ENCODE measurements at regions not wholly inside any gene's neighbourhood (a gene's known extent, or its start where the extent isn't known, plus 50 kb on each side); places are given as distances from the start of the nearest gene placed in this dataset.

GRCh38 chr3:102183186-102183585 lies 251.6 kb upstream of the ZPLD1 start:
- H3K27ac Mint-ChIP-seq, result no peak overlapping the region
- ChIA-PET CTCF (interaction anchor here (0.9 to 1.3 kb wide), 2 partner anchors 10 to 380 kb away, joined by 3 read pairs; no protein-coding TSS in a partner anchor), POLR2A (no interaction called here)
- DNase-seq (no peak), ATAC-seq (no peak)
- H3K4me3 Mint-ChIP-seq, result no peak overlapping the region
- no peaks in the 10 kb centered on the region for H3K27me3 Mint-ChIP-seq
- no peaks in the 10 kb centered on the region for H3K36me3 Mint-ChIP-seq (ENCODE audit: low read depth)
- H3K9me3 Mint-ChIP-seq, result no peaks in the 10 kb centered on the region
- peaks cover 3% of the 10 kb centered on the region for H3K4me1 Mint-ChIP-seq (ENCODE audit: low read depth)
- TF ChIP-seq CTCF (IDR thresholded peaks at IDR 0.05), result no peak
- intact Hi-C loops (cut with micrococcal nuclease), result no loop called here

GRCh38 chr3:102183623-102184022 lies 251.2 kb upstream of the ZPLD1 start:
- no peak overlapping the region for H3K4me3 Mint-ChIP-seq
- no peak for DNase-seq
- H3K4me1 Mint-ChIP-seq (ENCODE audit: low read depth), result peaks cover 3% of the 10 kb centered on the region
- no peaks in the 10 kb centered on the region for H3K9me3 Mint-ChIP-seq
- TF ChIP-seq CTCF (IDR thresholded peaks at IDR 0.05), result no peak
- H3K36me3 Mint-ChIP-seq (ENCODE audit: low read depth), result no peaks in the 10 kb centered on the region
- ChIA-PET CTCF (interaction anchor here (0.9 kb wide), 1 partner anchor 9 kb away, joined by 3 read pairs; no protein-coding TSS in a partner anchor), POLR2A (interaction anchor here (0.6 kb wide), 1 partner anchor 126 kb away, joined by 3 read pairs; no protein-coding TSS in a partner anchor)
- ATAC-seq, result no peak
- no peaks in the 10 kb centered on the region for H3K27me3 Mint-ChIP-seq
- H3K27ac Mint-ChIP-seq, result no peak overlapping the region
- intact Hi-C loops (cut with micrococcal nuclease), result no loop called here

- H3K36me3 Mint-ChIP-seq (ENCODE audit: low read depth), result no peaks in the 10 kb centered on the region
- H3K4me1 Mint-ChIP-seq (ENCODE audit: low read depth), result peaks cover 14% of the 10 kb centered on the region
- TF ChIP-seq CTCF (IDR thresholded peaks at IDR 0.05), result no peak
- H3K27ac Mint-ChIP-seq, result no peak overlapping the region
- H3K27me3 Mint-ChIP-seq, result no peaks in the 10 kb centered on the region
- H3K4me3 Mint-ChIP-seq, result no peak overlapping the region
- ATAC-seq (no peak), DNase-seq (no peak)
- H3K9me3 Mint-ChIP-seq, result no peaks in the 10 kb centered on the region
- ChIA-PET CTCF (no interaction called here), POLR2A (no interaction called here)
- intact Hi-C loops (cut with micrococcal nuclease), result no loop called here
These were observed 245.3 kb upstream of the ZPLD1 start for GRCh38 chr3:102189541-102189940.

- no peak for TF ChIP-seq CTCF (IDR thresholded peaks at IDR 0.05)
- Mint-ChIP-seq H3K27ac (no peak overlapping the region), H3K4me3 (no peak overlapping the region), H3K36me3 (ENCODE audit: low read depth) (no peaks in the 10 kb centered on the region), H3K9me3 (no peaks in the 10 kb centered on the region), H3K27me3 (no peaks in the 10 kb centered on the region), H3K4me1 (ENCODE audit: low read depth) (peaks cover 16% of the 10 kb centered on the region)
- intact Hi-C loops (cut with micrococcal nuclease), result no loop called here
- ATAC-seq (no peak), DNase-seq (no peak)
- CTCF ChIA-PET, result no interaction called here
- POLR2A ChIA-PET, result no interaction called here
These were observed 244.7 kb upstream of the ZPLD1 start for GRCh38 chr3:102189956-102190723.

- no peak for ATAC-seq
- no peak for DNase-seq
- Mint-ChIP-seq H3K36me3 (ENCODE audit: low read depth) (no peaks in the 10 kb centered on the region), H3K27me3 (no peaks in the 10 kb centered on the region), H3K4me1 (ENCODE audit: low read depth) (peaks cover 17% of the 10 kb centered on the region), H3K9me3 (no peaks in the 10 kb centered on the region), H3K4me3 (no peak overlapping the region), H3K27ac (no peak overlapping the region)
- no peak for TF ChIP-seq CTCF (IDR thresholded peaks at IDR 0.05)
- intact Hi-C loops (cut with micrococcal nuclease), result no loop called here
- CTCF ChIA-PET, result interaction anchor here (0.8 to 1.5 kb wide), 4 partner anchors 9 to 36 kb away, joined by 3 to 4 read pairs (median 3); no protein-coding TSS in a partner anchor
- POLR2A ChIA-PET, result no interaction called here
These were observed 242.2 kb upstream of the ZPLD1 start for GRCh38 chr3:102192575-102192974.

All from activated CD8-positive, alpha-beta T cell treated with anti-CD3 and anti-CD28 coated beads for 36 hours (primary cell).